ENCODE measurements at regions not wholly inside any gene's neighbourhood (a gene's known extent, or its start where the extent isn't known, plus 50 kb on each side); places are given as distances from the start of the nearest gene placed in this dataset.
A peak's percentile ranks its signal among the peaks of the same experiment; 100 is the strongest.
"Not testable (repeated sequence)": the region's sequence is repeated elsewhere in the genome, so short reads cannot be mapped to it uniquely, and the experiment has no call there.

GRCh38 chr15:31221936-31222515, 104.6 kb upstream of the KLF13 start:
- no peak overlapping the region for H3K9ac ChIP-seq (ENCODE audit: low read length)
- H3K27me3 ChIP-seq (ENCODE audit: control insufficient read depth, insufficient read depth, low read length): peaks cover 9% of the 10 kb centered on the region; the same call in 1 of the 2 replicates
- H3K27ac ChIP-seq (ENCODE audit: low read depth, low read length): no peak overlapping the region
- peaks cover 8% of the 10 kb centered on the region for H3K9me3 ChIP-seq (ENCODE audit: control insufficient read depth, insufficient read depth, low read depth, low read length)
- no peaks in the 10 kb centered on the region for H3K36me3 ChIP-seq (ENCODE audit: control insufficient read depth, insufficient read depth, low read length)
- no peak overlapping the region for H3K4me3 ChIP-seq (ENCODE audit: low read depth, low read length)
- peaks cover 33% of the 10 kb centered on the region for H3K4me1 ChIP-seq (ENCODE audit: control insufficient read depth, insufficient read depth, low read length)

GRCh38 chr15:31222773-31223341, 103.8 kb upstream of the KLF13 start:
- Histone ChIP-seq H3K4me3 (ENCODE audit: low read depth, low read length) (no peak overlapping the region), H3K4me1 (ENCODE audit: control insufficient read depth, insufficient read depth, low read length) (peaks cover 33% of the 10 kb centered on the region), H3K9me3 (ENCODE audit: control insufficient read depth, insufficient read depth, low read depth, low read length) (peaks cover 8% of the 10 kb centered on the region), H3K27me3 (ENCODE audit: control insufficient read depth, insufficient read depth, low read length) (peaks cover 9% of the 10 kb centered on the region; the same call in 1 of the 2 replicates), H3K9ac (ENCODE audit: low read length) (no peak overlapping the region), H3K27ac (ENCODE audit: low read depth, low read length) (no peak overlapping the region), H3K36me3 (ENCODE audit: control insufficient read depth, insufficient read depth, low read length) (no peaks in the 10 kb centered on the region)

GRCh38 chr15:31223478-31224350, 102.9 kb upstream of the KLF13 start:
- Histone ChIP-seq H3K36me3 (ENCODE audit: control insufficient read depth, insufficient read depth, low read length) (no peaks in the 10 kb centered on the region), H3K4me1 (ENCODE audit: control insufficient read depth, insufficient read depth, low read length) (peaks cover 33% of the 10 kb centered on the region), H3K27ac (ENCODE audit: low read depth, low read length) (no peak overlapping the region), H3K4me3 (ENCODE audit: low read depth, low read length) (0 out of 2 replicates have a peak overlapping the region, but pooled peaks have one; percentile 16), H3K9ac (ENCODE audit: low read length) (no peak overlapping the region), H3K9me3 (ENCODE audit: control insufficient read depth, insufficient read depth, low read depth, low read length) (peaks cover 8% of the 10 kb centered on the region), H3K27me3 (ENCODE audit: control insufficient read depth, insufficient read depth, low read length) (peaks cover 9% of the 10 kb centered on the region; the same call in 1 of the 2 replicates)

DNA sequence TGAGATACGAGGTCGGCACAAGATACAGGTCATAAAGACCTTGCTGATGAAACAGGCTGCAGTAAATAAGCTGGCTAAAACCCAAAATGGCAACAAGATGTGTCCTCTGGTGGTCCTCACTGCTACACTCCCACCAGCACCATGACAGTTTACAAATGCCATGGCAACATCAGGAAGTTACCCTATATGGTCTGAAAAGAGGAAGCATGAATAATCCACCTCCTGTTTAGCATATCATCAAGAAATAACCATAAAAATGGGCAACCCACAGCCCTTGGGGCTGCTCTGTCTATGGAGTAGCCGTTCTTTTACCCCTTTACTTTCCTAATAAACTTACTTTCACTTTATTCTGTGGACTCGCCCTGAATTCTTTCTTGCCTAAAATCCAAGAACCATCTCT, 102.0 kb upstream of the KLF13 start:
- H3K27me3 ChIP-seq (ENCODE audit: control insufficient read depth, insufficient read depth, low read length); H3K36me3 ChIP-seq (ENCODE audit: control insufficient read depth, insufficient read depth, low read length); H3K27ac ChIP-seq (ENCODE audit: low read depth, low read length); H3K4me3 ChIP-seq (ENCODE audit: low read depth, low read length); H3K9me3 ChIP-seq (ENCODE audit: control insufficient read depth, insufficient read depth, low read depth, low read length); H3K9ac ChIP-seq (ENCODE audit: low read length): not testable (repeated sequence)
- peaks cover 39% of the 10 kb centered on the region for H3K4me1 ChIP-seq (ENCODE audit: control insufficient read depth, insufficient read depth, low read length)

DNA sequence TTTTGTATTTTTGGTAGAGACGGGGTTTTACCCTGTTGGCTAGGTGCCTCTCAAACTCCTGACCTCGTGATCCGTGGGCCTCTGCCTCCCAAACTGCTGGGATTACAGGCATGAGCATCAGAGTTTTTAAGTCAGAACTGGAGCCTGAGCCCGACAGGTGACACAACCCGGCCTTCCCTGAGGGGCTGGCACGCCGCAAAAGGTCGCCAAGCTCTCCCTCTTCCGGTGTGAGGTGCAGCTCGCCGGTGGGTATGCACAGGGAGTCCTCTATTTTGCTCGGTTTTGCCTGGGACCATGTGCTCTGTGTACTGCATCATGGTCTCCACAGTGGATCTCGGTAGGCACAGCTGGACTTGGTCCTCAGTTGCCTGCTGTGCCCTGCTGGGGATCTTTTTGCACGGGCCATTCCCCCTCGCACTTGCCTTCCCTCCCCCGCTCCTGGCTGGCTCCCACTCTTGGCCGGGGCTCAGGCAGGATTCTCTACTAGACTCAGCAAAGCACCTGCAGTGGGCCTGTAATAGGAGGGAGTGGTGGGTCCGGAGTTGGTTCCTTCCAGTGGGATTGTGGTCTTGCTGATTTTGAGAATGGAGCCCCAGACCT, 101.2 kb upstream of the KLF13 start:
- Histone ChIP-seq H3K4me3 (ENCODE audit: low read depth, low read length) (no peak overlapping the region), H3K9me3 (ENCODE audit: control insufficient read depth, insufficient read depth, low read depth, low read length) (peaks cover 8% of the 10 kb centered on the region), H3K4me1 (ENCODE audit: control insufficient read depth, insufficient read depth, low read length) (peaks cover 39% of the 10 kb centered on the region), H3K9ac (ENCODE audit: low read length) (no peak overlapping the region), H3K36me3 (ENCODE audit: control insufficient read depth, insufficient read depth, low read length) (no peaks in the 10 kb centered on the region), H3K27me3 (ENCODE audit: control insufficient read depth, insufficient read depth, low read length) (peaks cover 9% of the 10 kb centered on the region; the same call in 1 of the 2 replicates), H3K27ac (ENCODE audit: low read depth, low read length) (no peak overlapping the region)

DNA sequence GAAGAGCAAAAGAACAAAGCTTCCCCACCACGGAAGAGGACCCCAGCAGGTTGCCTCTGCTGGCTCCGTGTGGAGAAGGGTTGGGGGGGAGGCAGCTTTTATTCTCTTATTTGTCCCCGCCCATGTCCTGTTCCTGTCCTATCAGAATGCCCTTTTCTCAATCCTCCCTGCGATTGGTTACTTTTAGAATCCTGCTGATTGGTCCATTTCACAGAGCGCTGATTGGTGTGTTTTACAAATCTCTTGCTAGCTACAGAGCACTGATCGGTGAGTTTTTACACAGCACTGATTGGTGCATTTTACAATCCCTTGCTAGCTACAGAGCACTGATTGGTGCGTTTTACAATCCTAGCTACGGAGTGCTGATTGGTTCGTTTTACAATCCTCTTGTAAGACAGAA, 100.6 kb upstream of the KLF13 start:
- H3K27ac ChIP-seq (ENCODE audit: low read depth, low read length): no peak overlapping the region
- H3K9ac ChIP-seq (ENCODE audit: low read length): no peak overlapping the region

DNA sequence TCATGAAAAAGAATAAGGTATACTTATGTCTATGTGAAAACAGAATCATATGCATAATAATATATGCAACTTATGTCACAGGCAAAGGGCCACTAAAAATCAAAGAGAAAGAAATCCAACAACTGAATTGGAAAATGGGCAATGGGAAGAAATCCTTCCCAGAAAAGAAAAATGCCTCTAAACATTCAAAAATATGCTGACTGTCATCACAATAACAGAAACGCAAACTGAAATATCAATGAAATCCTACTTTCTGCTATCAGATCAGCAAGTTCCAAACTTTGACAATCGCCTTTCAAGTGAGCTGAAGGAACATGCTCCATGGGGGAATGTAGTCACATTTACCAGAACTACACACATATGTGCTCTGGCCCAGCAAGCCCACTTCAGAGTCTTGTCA, 99.4 kb upstream of the KLF13 start:
- peaks cover 34% of the 10 kb centered on the region for H3K4me1 ChIP-seq (ENCODE audit: control insufficient read depth, insufficient read depth, low read length)
- H3K9me3 ChIP-seq (ENCODE audit: control insufficient read depth, insufficient read depth, low read depth, low read length): peaks cover 8% of the 10 kb centered on the region
- H3K9ac ChIP-seq (ENCODE audit: low read length): no peak overlapping the region
- peaks cover 9% of the 10 kb centered on the region; the same call in 1 of the 2 replicates for H3K27me3 ChIP-seq (ENCODE audit: control insufficient read depth, insufficient read depth, low read length)
- no peak overlapping the region for H3K27ac ChIP-seq (ENCODE audit: low read depth, low read length)
- no peak overlapping the region for H3K4me3 ChIP-seq (ENCODE audit: low read depth, low read length)
- H3K36me3 ChIP-seq (ENCODE audit: control insufficient read depth, insufficient read depth, low read length): no peaks in the 10 kb centered on the region

More for the DNA sequence above, 100.6 kb upstream of the KLF13 start:
- no peaks in the 10 kb centered on the region for H3K36me3 ChIP-seq (ENCODE audit: control insufficient read depth, insufficient read depth, low read length)
- H3K9me3 ChIP-seq (ENCODE audit: control insufficient read depth, insufficient read depth, low read depth, low read length): peaks cover 8% of the 10 kb centered on the region
- peaks cover 9% of the 10 kb centered on the region; the same call in 1 of the 2 replicates for H3K27me3 ChIP-seq (ENCODE audit: control insufficient read depth, insufficient read depth, low read length)
- peaks cover 39% of the 10 kb centered on the region for H3K4me1 ChIP-seq (ENCODE audit: control insufficient read depth, insufficient read depth, low read length)
- H3K4me3 ChIP-seq (ENCODE audit: low read depth, low read length): no peak overlapping the region

DNA sequence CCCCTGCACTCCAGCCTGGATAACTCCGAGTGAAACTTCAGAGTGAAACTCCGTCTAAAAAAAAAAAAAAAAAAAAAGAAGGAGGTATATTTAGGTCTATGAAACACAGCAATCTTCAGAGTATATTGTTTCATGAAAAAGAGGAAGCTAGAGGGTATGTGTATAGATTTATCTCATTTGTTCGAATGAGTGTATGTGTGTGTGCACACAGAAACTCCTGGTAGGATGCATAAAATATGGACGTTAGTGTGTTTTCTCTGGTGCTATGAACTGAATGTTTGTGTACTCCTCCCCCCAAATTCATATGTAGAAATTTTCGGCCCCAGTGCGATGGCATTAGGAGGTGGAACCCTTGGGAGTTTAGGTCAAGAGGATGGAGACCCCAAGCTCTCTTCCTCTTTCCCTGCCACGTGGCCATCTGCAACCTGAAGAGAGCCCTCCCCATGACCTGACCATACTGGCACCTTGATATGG, 98.6 kb upstream of the KLF13 start:
- Histone ChIP-seq H3K27ac (ENCODE audit: low read depth, low read length) (no peak overlapping the region), H3K4me3 (ENCODE audit: low read depth, low read length) (no peak overlapping the region)

DNA sequence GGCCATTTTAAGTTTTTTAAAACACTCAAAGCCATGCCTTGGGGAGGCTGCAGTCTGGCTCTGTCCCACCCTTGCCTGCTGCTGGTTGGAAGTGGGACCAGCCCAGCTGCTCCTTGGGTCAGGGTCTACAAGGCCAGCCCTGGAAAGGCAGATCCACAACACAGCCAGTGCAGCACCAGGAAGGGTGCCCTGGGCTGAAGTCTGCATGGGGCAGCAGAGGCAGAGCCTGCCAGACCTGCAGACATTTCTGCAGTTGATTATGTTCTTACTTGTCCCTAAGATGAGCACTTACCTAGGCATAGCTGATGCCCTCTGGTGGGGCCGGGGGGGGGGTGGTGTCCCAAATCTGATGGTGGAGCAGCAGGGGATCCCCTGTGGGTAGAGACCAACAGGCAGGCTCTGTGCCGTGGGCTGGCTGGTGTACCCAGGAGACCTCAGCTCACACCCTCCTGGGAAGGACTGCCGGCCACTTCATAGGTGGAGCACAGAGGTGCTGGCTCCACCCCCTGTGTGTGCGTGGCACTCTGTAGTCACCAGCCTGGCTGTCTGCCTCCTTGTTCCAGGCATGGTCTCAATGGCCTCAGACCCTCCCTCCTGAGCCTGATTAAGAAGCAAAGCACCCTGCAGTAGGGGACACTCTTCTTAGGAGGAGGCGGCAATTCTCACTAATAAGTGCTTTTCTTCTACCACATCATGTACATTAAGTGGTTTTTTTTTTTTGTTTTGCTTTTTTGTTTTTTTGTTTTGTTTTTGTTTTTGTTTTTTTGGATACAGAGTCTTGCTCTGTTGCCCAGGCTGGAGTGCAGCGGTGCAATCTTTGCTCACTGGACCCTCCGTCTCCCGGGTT, 97.4 kb upstream of the KLF13 start:
- H3K27ac ChIP-seq (ENCODE audit: low read depth, low read length): no peak overlapping the region
- no peaks in the 10 kb centered on the region for H3K36me3 ChIP-seq (ENCODE audit: control insufficient read depth, insufficient read depth, low read length)
- peaks cover 14% of the 10 kb centered on the region for H3K4me1 ChIP-seq (ENCODE audit: control insufficient read depth, insufficient read depth, low read length)
- H3K9me3 ChIP-seq (ENCODE audit: control insufficient read depth, insufficient read depth, low read depth, low read length): peaks cover 8% of the 10 kb centered on the region
- no peak overlapping the region for H3K4me3 ChIP-seq (ENCODE audit: low read depth, low read length)
- H3K9ac ChIP-seq (ENCODE audit: low read length): no peak overlapping the region
- peaks cover 2% of the 10 kb centered on the region; the same call in 1 of the 2 replicates for H3K27me3 ChIP-seq (ENCODE audit: control insufficient read depth, insufficient read depth, low read length)

More for the DNA sequence above, 98.6 kb upstream of the KLF13 start:
- Histone ChIP-seq H3K4me1 (ENCODE audit: control insufficient read depth, insufficient read depth, low read length) (peaks cover 26% of the 10 kb centered on the region), H3K27me3 (ENCODE audit: control insufficient read depth, insufficient read depth, low read length) (peaks cover 9% of the 10 kb centered on the region; the same call in 1 of the 2 replicates), H3K9me3 (ENCODE audit: control insufficient read depth, insufficient read depth, low read depth, low read length) (peaks cover 8% of the 10 kb centered on the region), H3K9ac (ENCODE audit: low read length) (no peak overlapping the region), H3K36me3 (ENCODE audit: control insufficient read depth, insufficient read depth, low read length) (no peaks in the 10 kb centered on the region)

Data from HUES6 (cell line).